GM12878 (cell line): ENCODE measurements at regions not wholly inside any gene's neighbourhood (a gene's known extent, or its start where the extent isn't known, plus 50 kb on each side); places are given as distances from the start of the nearest gene placed in this dataset.

Experiments used
- ATAC-seq: fragments of 200-7000 bp; cut with Tn5 transposase; 3 replicates; pipeline ENCODE4 v1.9.1; 2020; ENCODE audit warnings: mild to moderate bottlenecking, moderate library complexity
- BruUV-seq: library from RNA; stranded (reverse); fragments of 400-500 nt; replicated peaks from 2 replicates; lab custom pipeline; 2021; lab: Mats Ljungman, UMichigan
- CTCF ChIA-PET: fragments of 300-600 bp; sonication (Branson Sonifier 250); formaldehyde crosslinking; extraction: SDS; loops from one replicate; lab custom pipeline; 2021; ENCODE audit warnings: inconsistent platforms; lab: Yijun Ruan, JAX
- POLR2A ChIA-PET: fragments of 350-600 bp; formaldehyde crosslinking; extraction: SDS; loops from one replicate; lab custom pipeline; 2021; ENCODE audit warnings: inconsistent platforms; lab: Charles Lee
- RAD21 ChIA-PET: fragments of 300-600 bp; sonication (Branson Sonifier 250); formaldehyde crosslinking; loops from one replicate; lab custom pipeline; 2023; ENCODE audit warnings: antibody characterized with exemption; ENCODE audit not compliant: unreplicated experiment; lab: Charles Lee
- SMC1A ChIA-PET: fragments of 300-600 bp; sonication (Branson Sonifier 250); formaldehyde crosslinking; loops from one replicate; lab custom pipeline; 2023; ENCODE audit not compliant: unreplicated experiment, uncharacterized antibody; lab: Charles Lee
- DNase-seq: peaks from one replicate; pipeline ENCODE4 v3.0.0-alpha.2; 2011; ENCODE audit warnings: low read depth, low spot score
- FAIRE-seq: peaks from 3 replicates; lab custom pipeline; 2011; peaks lifted over from hg19 to GRCh38; lab: Jason Lieb, UNC
- H2AFZ ChIP-seq: 2 replicates; pipeline ENCODE4 v1.6.0; 2011; ENCODE audit warnings: low read depth, low read length, control low read depth; ENCODE audit not compliant: control insufficient read depth
- H3K27ac ChIP-seq: 2 replicates; pipeline ENCODE4 v1.5.1; 2011; ENCODE audit warnings: control low read depth; ENCODE audit not compliant: control insufficient read depth, insufficient read depth
- H3K27me3 ChIP-seq, 2 experiments: replicated peaks in 1 of 2; 2 replicates each; pipeline versions ENCODE4 v1.6.0 to v1.6.1; 2011; ENCODE audit warnings: low read length in 1 of 2; ENCODE audit not compliant: control insufficient read depth in 2 of 2, insufficient read depth in 2 of 2
- H3K36me3 ChIP-seq, 2 experiments: 2 replicates each; pipeline ENCODE4 v1.5.1; 2011; ENCODE audit warnings: low read length in 1 of 2; ENCODE audit not compliant: control insufficient read depth in 2 of 2, insufficient read depth in 2 of 2
- H3K4me1 ChIP-seq: 2 replicates; pipeline ENCODE4 v1.6.1; 2011; ENCODE audit warnings: mild to moderate bottlenecking, low read length, moderate library complexity, mixed read lengths; ENCODE audit not compliant: control insufficient read depth, insufficient read depth
- H3K4me2 ChIP-seq: 2 replicates; pipeline ENCODE4 v1.6.0; 2011; ENCODE audit warnings: control low read depth; ENCODE audit not compliant: control insufficient read depth, insufficient read depth
- H3K4me3 ChIP-seq: fragments of 200-600 bp; sonication (generic); 2 replicates; pipeline ENCODE4 v1.5.1; 2016
- H3K79me2 ChIP-seq: 2 replicates; pipeline ENCODE4 v1.6.0; 2011; ENCODE audit warnings: low read length; ENCODE audit not compliant: control insufficient read depth, insufficient read depth
- H3K9ac ChIP-seq: 2 replicates; pipeline ENCODE4 v1.8.0; 2011; ENCODE audit warnings: low read length, control low read depth, mixed read lengths; ENCODE audit not compliant: control insufficient read depth, insufficient read depth
- H3K9me3 ChIP-seq: replicated peaks from 3 replicates; pipeline ENCODE4 v1.5.1; 2011; ENCODE audit warnings: mild to moderate bottlenecking, low read length; ENCODE audit not compliant: control insufficient read depth, insufficient read depth
- H4K20me1 ChIP-seq: 2 replicates; pipeline ENCODE4 v1.6.0; 2011; ENCODE audit not compliant: control insufficient read depth, insufficient read depth
- CBX3 ChIP-seq: fragments of 200-600 bp; sonication (generic); IDR thresholded peaks from 2 replicates; pipeline ENCODE4 v1.6.1; 2016; ENCODE audit warnings: low read depth, borderline replicate concordance
- NR2C1 ChIP-seq: fragments of 450-650 bp; IDR thresholded peaks from 2 replicates; pipeline ENCODE4 v1.6.1; 2017; ENCODE audit warnings: antibody characterized with exemption, mild to moderate bottlenecking, moderate library complexity
- RBBP5 ChIP-seq: fragments of 200-600 bp; sonication (generic); conservative IDR thresholded peaks from 2 replicates; pipeline ENCODE4 v1.6.1; 2016
- SIX5 ChIP-seq: IDR thresholded peaks from 2 replicates; pipeline ENCODE4 v1.6.1; 2011; ENCODE audit warnings: mild to moderate bottlenecking, low read depth, low read length, moderate library complexity; ENCODE audit not compliant: severe bottlenecking
- SRF ChIP-seq, 2 experiments: IDR thresholded peaks; 2 replicates each; pipeline ENCODE4 v1.6.1; 2011; ENCODE audit warnings: low read depth in 2 of 2, low read length in 2 of 2, mild to moderate bottlenecking in 1 of 2, moderate library complexity in 1 of 2
- ZNF217 ChIP-seq: fragments of 450-650 bp; IDR thresholded peaks from 2 replicates; pipeline ENCODE4 v1.6.1; 2017; ENCODE audit warnings: antibody characterized with exemption, mild to moderate bottlenecking
- WGBS: methylation state at CpG from one replicate; pipeline ENCODE4 v1.1.6; 2016; ENCODE audit warnings: low lambda C conversion rate; ENCODE audit not compliant: insufficient replicate concordance, insufficient coverage; ENCODE audit errors: missing lambda C conversion rate; 5-methylcytosine and 5-hydroxymethylcytosine counted together
- in situ Hi-C: fragments of 300-500 bp; cut with MboI; formaldehyde crosslinking; loops from 9 replicates; pipeline ENCODE4 v1.14.3; 2018; ENCODE audit warnings: mixed read lengths
- intact Hi-C: fragments of 100-400 bp; cut with micrococcal nuclease; formaldehyde crosslinking; loops from one replicate; pipeline ENCODE4 v1.14.2; 2022; ENCODE audit not compliant: unreplicated experiment
- TF ChIP-seq, protein P1 (sequence below): fragments of 450-650 bp; IDR thresholded peaks from 2 replicates; pipeline ENCODE4 v1.6.1; 2017; ENCODE audit warnings: mild to moderate bottlenecking, low read depth, inconsistent platforms; ENCODE audit not compliant: poor library complexity, severe bottlenecking
- TF ChIP-seq, protein P2 (sequence below): fragments of 450-650 bp; IDR thresholded peaks from 2 replicates; pipeline ENCODE4 v1.6.1; 2017; ENCODE audit warnings: mild to moderate bottlenecking
- TF ChIP-seq, protein P3 (sequence below): fragments of 450-650 bp; IDR thresholded peaks from 2 replicates; pipeline ENCODE4 v1.6.1; 2017; ENCODE audit warnings: mild to moderate bottlenecking, moderate library complexity

GRCh38 chr4:3363411-3364141 lies 70.8 kb downstream of the RGS12 start:
- 69% methylated on average over 29 of the region's 30 CpGs for WGBS
- no peak overlapping the region for H3K9ac ChIP-seq
- no TSS peak for BruUV-seq
- intact Hi-C loops, result no loop called here
- ATAC-seq (no peak), DNase-seq (no peak), FAIRE-seq (no peak)
- H3K27ac ChIP-seq, result no peak overlapping the region
- CTCF ChIA-PET, result interaction anchor here (0.6 kb wide), 1 partner anchor 122 kb away, joined by 3 read pairs; no protein-coding TSS in a partner anchor
- H4K20me1 ChIP-seq, result no peaks in the 10 kb centered on the region
- no peaks in the 10 kb centered on the region for H3K27me3 ChIP-seq
- H3K79me2 ChIP-seq, result no peaks in the 10 kb centered on the region
- H3K4me3 ChIP-seq, result no peak overlapping the region
- no peaks in the 10 kb centered on the region; the same call in 2 of the 3 replicates for H3K9me3 ChIP-seq
- no peak overlapping the region for H2AFZ ChIP-seq
- TF ChIP-seq, protein P1, sequence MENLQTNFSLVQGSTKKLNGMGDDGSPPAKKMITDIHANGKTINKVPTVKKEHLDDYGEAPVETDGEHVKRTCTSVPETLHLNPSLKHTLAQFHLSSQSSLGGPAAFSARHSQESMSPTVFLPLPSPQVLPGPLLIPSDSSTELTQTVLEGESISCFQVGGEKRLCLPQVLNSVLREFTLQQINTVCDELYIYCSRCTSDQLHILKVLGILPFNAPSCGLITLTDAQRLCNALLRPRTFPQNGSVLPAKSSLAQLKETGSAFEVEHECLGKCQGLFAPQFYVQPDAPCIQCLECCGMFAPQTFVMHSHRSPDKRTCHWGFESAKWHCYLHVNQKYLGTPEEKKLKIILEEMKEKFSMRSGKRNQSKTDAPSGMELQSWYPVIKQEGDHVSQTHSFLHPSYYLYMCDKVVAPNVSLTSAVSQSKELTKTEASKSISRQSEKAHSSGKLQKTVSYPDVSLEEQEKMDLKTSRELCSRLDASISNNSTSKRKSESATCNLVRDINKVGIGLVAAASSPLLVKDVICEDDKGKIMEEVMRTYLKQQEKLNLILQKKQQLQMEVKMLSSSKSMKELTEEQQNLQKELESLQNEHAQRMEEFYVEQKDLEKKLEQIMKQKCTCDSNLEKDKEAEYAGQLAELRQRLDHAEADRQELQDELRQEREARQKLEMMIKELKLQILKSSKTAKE, result no peak
- no peak for TF ChIP-seq SIX5
- TF ChIP-seq SRF (IDR thresholded peaks at IDR 0.05; ENCODE audit: low read depth in 2 of 2, low read length in 2 of 2), result no peak
- TF ChIP-seq CBX3, result no peak
- TF ChIP-seq RBBP5, result no peak
- no peak for TF ChIP-seq ZNF217
- no peak for TF ChIP-seq NR2C1
- TF ChIP-seq, protein P2, sequence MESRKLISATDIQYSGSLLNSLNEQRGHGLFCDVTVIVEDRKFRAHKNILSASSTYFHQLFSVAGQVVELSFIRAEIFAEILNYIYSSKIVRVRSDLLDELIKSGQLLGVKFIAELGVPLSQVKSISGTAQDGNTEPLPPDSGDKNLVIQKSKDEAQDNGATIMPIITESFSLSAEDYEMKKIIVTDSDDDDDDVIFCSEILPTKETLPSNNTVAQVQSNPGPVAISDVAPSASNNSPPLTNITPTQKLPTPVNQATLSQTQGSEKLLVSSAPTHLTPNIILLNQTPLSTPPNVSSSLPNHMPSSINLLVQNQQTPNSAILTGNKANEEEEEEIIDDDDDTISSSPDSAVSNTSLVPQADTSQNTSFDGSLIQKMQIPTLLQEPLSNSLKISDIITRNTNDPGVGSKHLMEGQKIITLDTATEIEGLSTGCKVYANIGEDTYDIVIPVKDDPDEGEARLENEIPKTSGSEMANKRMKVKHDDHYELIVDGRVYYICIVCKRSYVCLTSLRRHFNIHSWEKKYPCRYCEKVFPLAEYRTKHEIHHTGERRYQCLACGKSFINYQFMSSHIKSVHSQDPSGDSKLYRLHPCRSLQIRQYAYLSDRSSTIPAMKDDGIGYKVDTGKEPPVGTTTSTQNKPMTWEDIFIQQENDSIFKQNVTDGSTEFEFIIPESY, result no peak
- TF ChIP-seq, protein P3, sequence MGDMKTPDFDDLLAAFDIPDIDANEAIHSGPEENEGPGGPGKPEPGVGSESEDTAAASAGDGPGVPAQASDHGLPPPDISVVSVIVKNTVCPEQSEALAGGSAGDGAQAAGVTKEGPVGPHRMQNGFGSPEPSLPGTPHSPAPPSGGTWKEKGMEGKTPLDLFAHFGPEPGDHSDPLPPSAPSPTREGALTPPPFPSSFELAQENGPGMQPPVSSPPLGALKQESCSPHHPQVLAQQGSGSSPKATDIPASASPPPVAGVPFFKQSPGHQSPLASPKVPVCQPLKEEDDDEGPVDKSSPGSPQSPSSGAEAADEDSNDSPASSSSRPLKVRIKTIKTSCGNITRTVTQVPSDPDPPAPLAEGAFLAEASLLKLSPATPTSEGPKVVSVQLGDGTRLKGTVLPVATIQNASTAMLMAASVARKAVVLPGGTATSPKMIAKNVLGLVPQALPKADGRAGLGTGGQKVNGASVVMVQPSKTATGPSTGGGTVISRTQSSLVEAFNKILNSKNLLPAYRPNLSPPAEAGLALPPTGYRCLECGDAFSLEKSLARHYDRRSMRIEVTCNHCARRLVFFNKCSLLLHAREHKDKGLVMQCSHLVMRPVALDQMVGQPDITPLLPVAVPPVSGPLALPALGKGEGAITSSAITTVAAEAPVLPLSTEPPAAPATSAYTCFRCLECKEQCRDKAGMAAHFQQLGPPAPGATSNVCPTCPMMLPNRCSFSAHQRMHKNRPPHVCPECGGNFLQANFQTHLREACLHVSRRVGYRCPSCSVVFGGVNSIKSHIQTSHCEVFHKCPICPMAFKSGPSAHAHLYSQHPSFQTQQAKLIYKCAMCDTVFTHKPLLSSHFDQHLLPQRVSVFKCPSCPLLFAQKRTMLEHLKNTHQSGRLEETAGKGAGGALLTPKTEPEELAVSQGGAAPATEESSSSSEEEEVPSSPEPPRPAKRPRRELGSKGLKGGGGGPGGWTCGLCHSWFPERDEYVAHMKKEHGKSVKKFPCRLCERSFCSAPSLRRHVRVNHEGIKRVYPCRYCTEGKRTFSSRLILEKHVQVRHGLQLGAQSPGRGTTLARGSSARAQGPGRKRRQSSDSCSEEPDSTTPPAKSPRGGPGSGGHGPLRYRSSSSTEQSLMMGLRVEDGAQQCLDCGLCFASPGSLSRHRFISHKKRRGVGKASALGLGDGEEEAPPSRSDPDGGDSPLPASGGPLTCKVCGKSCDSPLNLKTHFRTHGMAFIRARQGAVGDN, result no peak
- no peaks in the 10 kb centered on the region for H3K4me1 ChIP-seq
- RAD21 ChIA-PET, result no interaction called here
- H3K4me2 ChIP-seq, result no peak overlapping the region
- in situ Hi-C loops, result no loop called here
- H3K36me3 ChIP-seq, result no peaks in the 10 kb centered on the region
- SMC1A ChIA-PET, result no interaction called here
- POLR2A ChIA-PET, result no interaction called here
